GM23338 (cell line): ENCODE measurements at regions not wholly inside any gene's neighbourhood (a gene's known extent, or its start where the extent isn't known, plus 50 kb on each side); places are given as distances from the start of the nearest gene placed in this dataset.

Experiments
- ATAC-seq: fragments of 200-7000 bp; cut with Tn5 transposase; 3 replicates; pipeline ENCODE4 v1.9.1; 2020
- DNase-seq: peaks from one replicate; pipeline ENCODE4 v3.0.0-alpha.2; 2015; ENCODE audit warnings: low spot score
- H2AFZ ChIP-seq: fragments of 200-600 bp; sonication (generic); 2 replicates; pipeline ENCODE4 v1.8.0; 2016; ENCODE audit warnings: antibody characterized with exemption, mild to moderate bottlenecking, moderate library complexity
- H3F3A ChIP-seq: fragments of 200-600 bp; sonication (generic); replicated peaks from 2 replicates; pipeline ENCODE4 v1.8.0; 2017; ENCODE audit warnings: antibody characterized with exemption, mixed run types, low read depth
- H3K27ac ChIP-seq: fragments of 200-600 bp; sonication (generic); 2 replicates; pipeline ENCODE4 v1.6.1; 2016; ENCODE audit warnings: low read depth
- H3K27me3 ChIP-seq: fragments of 200-600 bp; sonication (generic); 2 replicates; pipeline ENCODE4 v1.8.0; 2016; ENCODE audit warnings: mild to moderate bottlenecking, mixed run types, moderate library complexity; ENCODE audit not compliant: insufficient read depth
- H3K36me3 ChIP-seq: fragments of 200-600 bp; sonication (generic); 2 replicates; pipeline ENCODE4 v1.8.0; 2016; ENCODE audit warnings: mild to moderate bottlenecking; ENCODE audit not compliant: insufficient read depth
- H3K4me1 ChIP-seq: fragments of 200-600 bp; sonication (generic); 2 replicates; pipeline ENCODE4 v1.8.0; 2016; ENCODE audit warnings: mild to moderate bottlenecking, moderate library complexity; ENCODE audit not compliant: insufficient read depth
- H3K4me2 ChIP-seq: fragments of 200-600 bp; sonication (generic); 2 replicates; pipeline ENCODE4 v1.7.1; 2017; ENCODE audit warnings: mixed run types
- H3K4me3 ChIP-seq: fragments of 200-600 bp; sonication (generic); 2 replicates; pipeline ENCODE4 v1.6.1; 2016; ENCODE audit warnings: mixed run types
- H3K79me2 ChIP-seq: fragments of 200-600 bp; sonication (generic); replicated peaks from 2 replicates; pipeline ENCODE4 v1.8.0; 2017; ENCODE audit warnings: mild to moderate bottlenecking; ENCODE audit not compliant: insufficient read depth
- H3K9me2 ChIP-seq: fragments of 200-600 bp; sonication (generic); 2 replicates; pipeline ENCODE4 v1.8.0; 2017; ENCODE audit not compliant: insufficient read depth
- H4K20me1 ChIP-seq: fragments of 200-600 bp; sonication (generic); replicated peaks from 2 replicates; pipeline ENCODE4 v1.8.0; 2017; ENCODE audit warnings: mild to moderate bottlenecking; ENCODE audit not compliant: insufficient read depth
- H3K27ac Mint-ChIP-seq: 2 replicates; pipeline ENCODE4 v1.8.0; 2020; ENCODE audit warnings: inconsistent platforms, mild to moderate bottlenecking, moderate library complexity, mixed read lengths
- H3K27me3 Mint-ChIP-seq: 3 replicates; pipeline ENCODE4 v1.8.0; 2022; ENCODE audit warnings: low read depth, mild to moderate bottlenecking, moderate library complexity, mixed read lengths, inconsistent platforms; ENCODE audit not compliant: insufficient read depth, poor library complexity
- H3K36me3 Mint-ChIP-seq: 3 replicates; pipeline ENCODE4 v1.8.0; 2021; ENCODE audit warnings: low read depth, mild to moderate bottlenecking, inconsistent platforms, moderate library complexity, mixed read lengths
- H3K4me1 Mint-ChIP-seq: 3 replicates; pipeline ENCODE4 v1.8.0; 2020; ENCODE audit warnings: mild to moderate bottlenecking, inconsistent platforms, mixed read lengths
- H3K4me3 Mint-ChIP-seq: 3 replicates; pipeline ENCODE4 v1.8.0; 2021; ENCODE audit warnings: moderate library complexity, mild to moderate bottlenecking, inconsistent platforms, mixed read lengths
- H3K9me3 Mint-ChIP-seq: 3 replicates; pipeline ENCODE4 v1.8.0; 2020; ENCODE audit warnings: moderate library complexity, mild to moderate bottlenecking, inconsistent platforms, mixed read lengths
- CREB1 ChIP-seq: fragments of 250-450 bp; sonication (Bioruptor Pico); IDR thresholded peaks from 2 replicates; pipeline ENCODE4 v1.5.0; 2020; ENCODE audit warnings: low read depth, mild to moderate bottlenecking, moderate library complexity
- EZH2 ChIP-seq: fragments of 200-600 bp; sonication (generic); IDR thresholded peaks from one replicate; pipeline ENCODE4 v1.8.0; 2017; ENCODE audit warnings: antibody characterized with exemption, mild to moderate bottlenecking, low read depth; ENCODE audit not compliant: unreplicated experiment
- EZH2phosphoT487 ChIP-seq: fragments of 200-600 bp; sonication (generic); IDR thresholded peaks from one replicate; pipeline ENCODE4 v1.8.1; 2018; ENCODE audit warnings: antibody characterized with exemption; ENCODE audit not compliant: unreplicated experiment
- JUNB ChIP-seq: IDR thresholded peaks from one replicate; pipeline ENCODE4 v1.6.1; 2016; ENCODE audit warnings: antibody characterized with exemption; ENCODE audit not compliant: unreplicated experiment
- NANOG ChIP-seq: IDR thresholded peaks from 2 replicates; pipeline ENCODE4 v1.6.1; 2016; ENCODE audit warnings: antibody characterized with exemption, borderline replicate concordance
- ZNF114 ChIP-seq: fragments of 250-450 bp; sonication (Bioruptor Pico); IDR thresholded peaks from 2 replicates; pipeline ENCODE4 v1.5.0; 2020; ENCODE audit warnings: mild to moderate bottlenecking, moderate library complexity
- TF ChIP-seq, protein P1 (sequence below), 2 experiments: fragments of 200-600 bp in 1 of 2; sonication (generic) in 1 of 2; conservative IDR thresholded peaks; 2 replicates each; pipeline versions ENCODE4 v1.5.1 to v1.6.1; 2016 to 2017; ENCODE audit warnings: antibody characterized with exemption in 2 of 2, low read depth in 2 of 2, mild to moderate bottlenecking in 2 of 2, moderate library complexity in 1 of 2
- TF ChIP-seq, protein P2 (sequence below): IDR thresholded peaks from 2 replicates; pipeline ENCODE4 v1.6.1; 2016; ENCODE audit warnings: antibody characterized with exemption
- TF ChIP-seq, protein P3 (sequence below): IDR thresholded peaks from one replicate; pipeline ENCODE4 v1.6.1; 2018; ENCODE audit warnings: antibody characterized with exemption; ENCODE audit not compliant: unreplicated experiment

DNA sequence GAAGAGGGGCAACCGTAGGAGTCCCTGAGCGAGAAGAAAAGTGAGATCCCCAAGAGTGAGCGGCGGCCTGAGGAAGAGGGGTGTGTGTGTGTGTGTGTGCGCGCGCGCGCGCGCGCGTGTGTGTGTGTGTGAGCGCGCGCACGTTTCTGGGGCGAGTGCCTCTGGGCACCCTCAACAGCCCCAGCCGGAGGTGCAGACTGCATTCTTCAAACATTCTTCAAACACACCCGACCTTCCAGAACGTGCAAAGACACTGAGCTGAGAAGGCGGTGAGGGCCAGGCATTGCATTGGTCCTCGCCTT, 76.2 kb upstream of the FOXP4 start (continued):
- TF ChIP-seq, protein P1, sequence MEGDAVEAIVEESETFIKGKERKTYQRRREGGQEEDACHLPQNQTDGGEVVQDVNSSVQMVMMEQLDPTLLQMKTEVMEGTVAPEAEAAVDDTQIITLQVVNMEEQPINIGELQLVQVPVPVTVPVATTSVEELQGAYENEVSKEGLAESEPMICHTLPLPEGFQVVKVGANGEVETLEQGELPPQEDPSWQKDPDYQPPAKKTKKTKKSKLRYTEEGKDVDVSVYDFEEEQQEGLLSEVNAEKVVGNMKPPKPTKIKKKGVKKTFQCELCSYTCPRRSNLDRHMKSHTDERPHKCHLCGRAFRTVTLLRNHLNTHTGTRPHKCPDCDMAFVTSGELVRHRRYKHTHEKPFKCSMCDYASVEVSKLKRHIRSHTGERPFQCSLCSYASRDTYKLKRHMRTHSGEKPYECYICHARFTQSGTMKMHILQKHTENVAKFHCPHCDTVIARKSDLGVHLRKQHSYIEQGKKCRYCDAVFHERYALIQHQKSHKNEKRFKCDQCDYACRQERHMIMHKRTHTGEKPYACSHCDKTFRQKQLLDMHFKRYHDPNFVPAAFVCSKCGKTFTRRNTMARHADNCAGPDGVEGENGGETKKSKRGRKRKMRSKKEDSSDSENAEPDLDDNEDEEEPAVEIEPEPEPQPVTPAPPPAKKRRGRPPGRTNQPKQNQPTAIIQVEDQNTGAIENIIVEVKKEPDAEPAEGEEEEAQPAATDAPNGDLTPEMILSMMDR (conservative IDR thresholded peaks at IDR 0.05; ENCODE audit: low read depth in 2 of 2) = no peak
- TF ChIP-seq JUNB = no peak
- TF ChIP-seq, protein P2, sequence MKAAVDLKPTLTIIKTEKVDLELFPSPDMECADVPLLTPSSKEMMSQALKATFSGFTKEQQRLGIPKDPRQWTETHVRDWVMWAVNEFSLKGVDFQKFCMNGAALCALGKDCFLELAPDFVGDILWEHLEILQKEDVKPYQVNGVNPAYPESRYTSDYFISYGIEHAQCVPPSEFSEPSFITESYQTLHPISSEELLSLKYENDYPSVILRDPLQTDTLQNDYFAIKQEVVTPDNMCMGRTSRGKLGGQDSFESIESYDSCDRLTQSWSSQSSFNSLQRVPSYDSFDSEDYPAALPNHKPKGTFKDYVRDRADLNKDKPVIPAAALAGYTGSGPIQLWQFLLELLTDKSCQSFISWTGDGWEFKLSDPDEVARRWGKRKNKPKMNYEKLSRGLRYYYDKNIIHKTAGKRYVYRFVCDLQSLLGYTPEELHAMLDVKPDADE = no peak
- TF ChIP-seq EZH2 = no peak
- TF ChIP-seq ZNF114 (CRISPR knock-in tag) = no peak
- TF ChIP-seq, protein P3, sequence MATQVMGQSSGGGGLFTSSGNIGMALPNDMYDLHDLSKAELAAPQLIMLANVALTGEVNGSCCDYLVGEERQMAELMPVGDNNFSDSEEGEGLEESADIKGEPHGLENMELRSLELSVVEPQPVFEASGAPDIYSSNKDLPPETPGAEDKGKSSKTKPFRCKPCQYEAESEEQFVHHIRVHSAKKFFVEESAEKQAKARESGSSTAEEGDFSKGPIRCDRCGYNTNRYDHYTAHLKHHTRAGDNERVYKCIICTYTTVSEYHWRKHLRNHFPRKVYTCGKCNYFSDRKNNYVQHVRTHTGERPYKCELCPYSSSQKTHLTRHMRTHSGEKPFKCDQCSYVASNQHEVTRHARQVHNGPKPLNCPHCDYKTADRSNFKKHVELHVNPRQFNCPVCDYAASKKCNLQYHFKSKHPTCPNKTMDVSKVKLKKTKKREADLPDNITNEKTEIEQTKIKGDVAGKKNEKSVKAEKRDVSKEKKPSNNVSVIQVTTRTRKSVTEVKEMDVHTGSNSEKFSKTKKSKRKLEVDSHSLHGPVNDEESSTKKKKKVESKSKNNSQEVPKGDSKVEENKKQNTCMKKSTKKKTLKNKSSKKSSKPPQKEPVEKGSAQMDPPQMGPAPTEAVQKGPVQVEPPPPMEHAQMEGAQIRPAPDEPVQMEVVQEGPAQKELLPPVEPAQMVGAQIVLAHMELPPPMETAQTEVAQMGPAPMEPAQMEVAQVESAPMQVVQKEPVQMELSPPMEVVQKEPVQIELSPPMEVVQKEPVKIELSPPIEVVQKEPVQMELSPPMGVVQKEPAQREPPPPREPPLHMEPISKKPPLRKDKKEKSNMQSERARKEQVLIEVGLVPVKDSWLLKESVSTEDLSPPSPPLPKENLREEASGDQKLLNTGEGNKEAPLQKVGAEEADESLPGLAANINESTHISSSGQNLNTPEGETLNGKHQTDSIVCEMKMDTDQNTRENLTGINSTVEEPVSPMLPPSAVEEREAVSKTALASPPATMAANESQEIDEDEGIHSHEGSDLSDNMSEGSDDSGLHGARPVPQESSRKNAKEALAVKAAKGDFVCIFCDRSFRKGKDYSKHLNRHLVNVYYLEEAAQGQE = no peak
- TF ChIP-seq NANOG = no peak

DNA sequence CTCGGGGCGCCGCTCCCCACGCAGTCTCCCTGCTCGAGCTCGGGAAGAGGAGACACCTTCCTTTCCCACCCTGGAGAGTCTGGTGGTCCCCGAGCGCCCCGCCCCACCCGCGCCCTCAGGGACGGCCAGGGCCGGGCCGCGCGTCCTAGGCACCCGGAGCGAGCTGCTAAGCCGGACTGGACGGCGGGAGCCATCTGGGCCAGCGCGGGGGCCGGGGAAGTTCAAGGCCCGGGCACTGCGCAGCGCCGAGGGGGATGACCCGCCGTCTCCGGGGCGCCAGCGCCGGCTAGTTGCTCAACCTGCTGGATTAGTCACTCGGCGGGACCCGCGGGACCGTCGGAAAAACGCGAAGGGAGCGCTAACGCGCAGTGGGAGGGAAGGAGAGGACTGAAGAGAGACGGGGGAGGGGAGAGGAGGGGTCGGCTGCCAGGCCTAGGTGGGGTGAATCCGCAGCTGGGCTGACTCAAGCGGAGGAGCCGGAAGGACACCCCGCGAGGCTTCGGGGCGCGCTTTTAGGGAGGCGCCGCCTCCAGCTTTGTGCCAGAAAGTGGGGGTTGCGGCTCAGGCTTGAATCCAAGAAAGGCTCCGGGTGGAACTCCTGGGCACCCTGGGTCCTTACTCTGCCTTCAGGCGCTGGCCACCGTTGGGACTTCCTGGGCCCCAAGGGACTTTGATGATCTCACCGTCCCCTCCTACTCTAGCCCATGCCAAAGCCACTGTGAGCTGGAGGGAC, 75.7 kb upstream of the FOXP4 start:
- Mint-ChIP-seq H3K36me3 (no peaks in the 10 kb centered on the region), H3K27ac (no peak overlapping the region), H3K4me3 (peak overlapping the region; percentile 74), H3K9me3 (no peaks in the 10 kb centered on the region; the same call in 2 of the 3 replicates), H3K27me3 (peaks cover 60% of the 10 kb centered on the region), H3K4me1 (peaks cover 48% of the 10 kb centered on the region)
- H4K20me1 ChIP-seq = no peaks in the 10 kb centered on the region
- H3K9me2 ChIP-seq = no peaks in the 10 kb centered on the region
- H3K27me3 ChIP-seq = peaks cover 97% of the 10 kb centered on the region
- H3K36me3 ChIP-seq = no peaks in the 10 kb centered on the region
- no peaks in the 10 kb centered on the region for H3K79me2 ChIP-seq
- ATAC-seq (peak; percentile 50), DNase-seq (peak; percentile 70)
- peak overlapping the region; percentile 94 for H3K4me2 ChIP-seq
- H3F3A ChIP-seq = 0 out of 2 replicates have a peak, but pooled peaks cover 14% of the 10 kb centered on the region
- peaks cover 52% of the 10 kb centered on the region for H3K4me1 ChIP-seq
- H3K27ac ChIP-seq = no peak overlapping the region
- peak overlapping the region; percentile 77 for H3K4me3 ChIP-seq
- TF ChIP-seq EZH2phosphoT487 = no peak
- TF ChIP-seq ZNF114 (CRISPR knock-in tag) = no peak
- TF ChIP-seq EZH2 = peak; percentile 70
- no peak for TF ChIP-seq CREB1 (CRISPR knock-in tag)
- peak overlapping the region; percentile 96 for H2AFZ ChIP-seq
